LNCAP (cell line): ENCODE measurements at regions not wholly inside any gene's neighbourhood (a gene's known extent, or its start where the extent isn't known, plus 50 kb on each side); places are given as distances from the start of the nearest gene placed in this dataset.

Experiments used
- TF ChIP-seq, protein P1 (sequence below): fragments of 450-650 bp; IDR thresholded peaks from 2 replicates; pipeline ENCODE4 v1.5.1; 2017; ENCODE audit warnings: mild to moderate bottlenecking

DNA sequence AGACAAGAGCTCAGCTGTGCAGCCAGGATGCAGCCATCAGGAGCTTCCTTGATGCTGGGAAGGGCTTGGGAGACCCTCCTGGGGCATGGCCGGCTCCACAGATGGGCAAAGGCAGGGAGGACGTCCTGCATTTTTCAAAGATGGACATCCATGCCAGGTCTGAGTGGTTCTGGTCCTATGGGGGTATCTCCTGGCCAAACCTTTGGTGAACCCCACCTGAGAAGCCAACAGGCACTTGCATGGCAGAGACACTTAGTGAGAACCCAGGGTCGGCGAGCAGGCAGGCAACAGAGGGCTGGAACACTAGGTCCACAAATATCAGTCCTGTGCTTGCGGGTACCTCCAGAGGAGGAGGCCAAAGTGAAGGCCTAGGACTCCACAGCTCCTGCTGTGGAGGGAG lies 70.0 kb downstream of the KCTD15 start:
- TF ChIP-seq, protein P1, sequence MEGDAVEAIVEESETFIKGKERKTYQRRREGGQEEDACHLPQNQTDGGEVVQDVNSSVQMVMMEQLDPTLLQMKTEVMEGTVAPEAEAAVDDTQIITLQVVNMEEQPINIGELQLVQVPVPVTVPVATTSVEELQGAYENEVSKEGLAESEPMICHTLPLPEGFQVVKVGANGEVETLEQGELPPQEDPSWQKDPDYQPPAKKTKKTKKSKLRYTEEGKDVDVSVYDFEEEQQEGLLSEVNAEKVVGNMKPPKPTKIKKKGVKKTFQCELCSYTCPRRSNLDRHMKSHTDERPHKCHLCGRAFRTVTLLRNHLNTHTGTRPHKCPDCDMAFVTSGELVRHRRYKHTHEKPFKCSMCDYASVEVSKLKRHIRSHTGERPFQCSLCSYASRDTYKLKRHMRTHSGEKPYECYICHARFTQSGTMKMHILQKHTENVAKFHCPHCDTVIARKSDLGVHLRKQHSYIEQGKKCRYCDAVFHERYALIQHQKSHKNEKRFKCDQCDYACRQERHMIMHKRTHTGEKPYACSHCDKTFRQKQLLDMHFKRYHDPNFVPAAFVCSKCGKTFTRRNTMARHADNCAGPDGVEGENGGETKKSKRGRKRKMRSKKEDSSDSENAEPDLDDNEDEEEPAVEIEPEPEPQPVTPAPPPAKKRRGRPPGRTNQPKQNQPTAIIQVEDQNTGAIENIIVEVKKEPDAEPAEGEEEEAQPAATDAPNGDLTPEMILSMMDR = no peak

DNA sequence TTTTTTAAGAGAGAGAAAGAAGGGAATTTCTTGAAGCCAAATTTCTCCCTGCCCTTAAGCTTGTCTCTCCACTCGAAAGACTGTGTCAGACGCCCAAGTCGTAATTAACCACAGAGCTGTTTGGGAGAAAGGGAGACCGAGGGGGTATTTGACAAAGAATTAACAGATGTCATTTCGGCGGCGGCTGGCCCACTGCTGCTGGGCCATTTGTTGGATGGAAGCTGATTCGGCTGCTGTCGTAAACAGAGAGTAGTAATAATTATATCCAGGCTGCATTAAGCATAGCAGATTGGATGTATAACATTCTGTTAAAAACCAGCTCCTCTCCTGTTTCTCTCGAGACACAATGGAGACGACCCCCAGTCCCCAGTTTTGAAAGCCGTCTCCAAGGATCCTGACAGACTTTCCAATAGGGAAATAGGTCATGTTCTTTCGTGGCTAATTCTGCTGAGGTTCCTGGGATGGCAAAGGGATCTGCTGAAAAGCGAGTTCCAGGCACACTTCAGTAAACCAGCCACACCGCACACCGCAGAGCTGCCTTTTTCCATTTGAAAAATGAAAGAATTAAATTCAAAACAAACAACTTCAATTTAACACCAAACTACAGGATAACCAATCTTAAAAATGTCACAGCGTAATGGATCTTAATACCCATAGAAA lies 71.5 kb downstream of the KCTD15 start:
- TF ChIP-seq, protein P1 = no peak

DNA sequence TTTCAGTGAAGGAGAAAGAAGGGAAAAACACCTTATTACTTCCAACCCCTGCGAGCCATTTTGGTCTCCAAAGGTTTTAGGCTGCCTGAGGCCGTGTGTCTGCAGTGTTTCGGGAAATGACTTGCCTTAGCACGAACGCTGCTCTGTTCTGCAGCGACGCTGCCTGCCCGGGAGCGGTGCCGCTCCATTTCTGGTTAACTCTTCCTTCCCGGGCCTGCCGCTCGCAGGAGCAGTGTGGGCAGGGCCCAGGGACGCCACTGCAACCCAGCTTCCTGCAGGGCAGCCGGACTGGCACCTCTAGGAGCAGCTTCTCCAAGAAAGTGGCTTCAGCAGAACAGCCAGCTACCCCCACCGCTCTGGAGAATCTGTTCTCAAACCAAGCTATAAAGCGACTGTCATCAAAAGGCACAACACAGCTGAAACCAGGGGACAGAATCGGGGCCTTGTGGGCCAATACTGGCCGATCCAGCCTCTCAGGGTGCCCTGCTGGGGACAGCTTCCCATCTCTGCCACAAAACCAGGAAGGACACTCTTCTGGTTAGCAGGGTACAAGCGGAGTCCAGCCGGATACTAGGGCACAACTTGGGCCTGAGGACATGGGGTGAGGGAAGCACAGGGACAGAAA lies 72.2 kb downstream of the KCTD15 start:
- TF ChIP-seq, protein P1 = no peak

DNA sequence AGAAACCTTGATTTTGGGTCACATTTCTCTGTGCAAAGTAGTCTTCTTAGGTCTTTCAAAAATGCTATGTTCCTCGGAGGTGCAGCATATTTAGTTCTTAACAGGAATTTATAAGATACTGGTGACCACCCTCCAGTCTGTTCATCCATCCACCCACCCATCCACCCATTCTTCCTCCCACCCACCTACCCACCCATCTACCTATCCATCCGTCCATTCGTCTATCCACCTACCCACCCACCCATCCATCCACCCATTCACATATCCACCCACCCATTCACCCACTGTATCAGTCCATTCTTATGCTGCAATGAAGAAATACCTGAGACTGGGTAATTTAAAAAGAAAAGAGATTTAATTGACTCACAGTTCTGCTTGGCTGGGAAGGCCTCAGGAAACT lies 74.9 kb downstream of the KCTD15 start:
- TF ChIP-seq, protein P1 = no peak

DNA sequence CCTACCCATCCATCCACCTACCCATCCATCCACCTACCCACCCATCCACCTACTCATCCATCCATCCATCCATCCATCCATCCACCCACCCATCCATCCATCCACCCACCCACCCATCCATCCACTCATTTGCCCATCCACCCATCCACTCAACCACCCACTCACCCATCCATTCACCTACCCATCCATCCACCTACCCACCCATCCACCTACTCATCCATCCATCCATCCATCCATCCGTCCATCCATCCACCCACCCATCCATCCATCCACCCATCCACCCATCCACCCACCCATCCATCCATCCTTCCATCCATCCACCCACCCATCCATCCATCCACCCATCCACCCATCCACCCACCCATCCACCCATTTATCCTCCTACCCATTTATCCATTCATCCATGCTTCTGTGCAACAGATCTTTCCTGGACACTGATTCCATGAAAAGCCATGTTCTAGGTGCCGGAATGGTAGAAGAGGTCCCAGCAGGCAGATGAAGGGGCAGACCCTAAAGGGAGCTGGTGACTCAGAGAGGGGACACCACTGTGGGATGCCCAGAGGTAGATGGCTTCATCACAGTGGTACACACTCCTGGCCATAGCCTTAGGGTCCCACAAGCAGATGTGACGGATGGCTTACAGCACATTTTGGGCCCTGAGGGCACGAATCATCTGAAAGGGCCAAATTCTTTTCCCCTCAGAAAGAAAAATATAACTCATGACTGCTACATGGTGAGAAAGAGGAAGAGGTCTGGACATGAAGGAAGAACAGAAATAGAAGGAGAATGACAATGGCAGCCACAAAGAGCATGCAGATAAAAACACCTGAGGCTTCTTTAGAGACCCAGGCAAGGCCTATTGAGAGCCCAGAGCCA lies 76.0 kb downstream of the KCTD15 start:
- TF ChIP-seq, protein P1 = no peak

DNA sequence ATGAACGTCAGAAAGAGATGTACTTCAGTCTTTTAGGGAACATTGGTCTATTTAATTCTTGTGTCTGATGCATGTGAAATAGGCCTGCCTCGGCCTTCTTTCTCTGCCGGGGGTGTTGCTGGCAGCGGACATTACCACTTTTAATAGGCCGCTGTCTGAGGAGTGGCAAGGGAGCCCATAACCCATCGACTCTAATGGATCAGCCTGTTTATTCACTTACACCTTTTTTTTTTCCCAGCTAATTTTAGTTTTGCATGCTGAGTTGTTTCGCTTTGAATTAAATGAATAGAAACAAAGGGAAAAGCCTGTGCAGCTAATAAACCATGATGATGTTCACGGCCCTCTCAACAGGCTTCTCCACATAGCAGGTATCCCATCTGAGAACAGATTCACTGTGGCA lies 78.4 kb downstream of the KCTD15 start:
- TF ChIP-seq, protein P1 = no peak

DNA sequence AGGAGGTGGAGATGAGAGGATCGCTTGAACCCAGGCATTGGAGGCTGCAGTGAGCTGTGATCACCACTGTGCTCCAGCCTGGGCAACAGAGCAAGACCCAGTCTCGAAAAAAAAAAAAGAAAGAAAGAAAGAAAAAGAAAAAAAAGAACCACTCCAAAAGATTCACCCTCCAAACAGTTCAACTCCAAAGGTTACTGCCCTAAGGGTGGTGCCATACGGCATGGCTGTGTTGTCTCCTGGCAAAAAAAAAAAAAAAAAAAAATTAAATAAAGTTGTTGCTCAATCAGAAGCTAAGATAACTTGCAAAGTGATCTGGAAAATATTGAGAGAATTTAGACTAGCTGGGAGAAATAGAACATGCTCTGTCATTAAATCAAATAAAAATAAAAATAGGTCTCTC lies 79.5 kb downstream of the KCTD15 start:
- TF ChIP-seq, protein P1 = no peak
